Lower leg skin (tissue), 3 donors: ENCODE measurements at regions not wholly inside any gene's neighbourhood (a gene's known extent, or its start where the extent isn't known, plus 50 kb on each side); places are given as distances from the start of the nearest gene placed in this dataset.

Source experiments
- POLR2A ChIP-seq, 2 donors: fragments of 450-650 bp; IDR thresholded peaks; one replicate each; pipeline ENCODE4 v1.6.1; 2016 to 2017; ENCODE audit warnings: antibody characterized with exemption in 2 of 2, mild to moderate bottlenecking in 1 of 2, moderate library complexity in 1 of 2
- TF ChIP-seq, protein P1 (sequence below), 3 donors: fragments of 450-650 bp; IDR thresholded peaks; one replicate each; pipeline ENCODE4 v1.5.1; 2016; ENCODE audit warnings: antibody characterized with exemption in 3 of 3, mild to moderate bottlenecking in 3 of 3, moderate library complexity in 2 of 3

DNA sequence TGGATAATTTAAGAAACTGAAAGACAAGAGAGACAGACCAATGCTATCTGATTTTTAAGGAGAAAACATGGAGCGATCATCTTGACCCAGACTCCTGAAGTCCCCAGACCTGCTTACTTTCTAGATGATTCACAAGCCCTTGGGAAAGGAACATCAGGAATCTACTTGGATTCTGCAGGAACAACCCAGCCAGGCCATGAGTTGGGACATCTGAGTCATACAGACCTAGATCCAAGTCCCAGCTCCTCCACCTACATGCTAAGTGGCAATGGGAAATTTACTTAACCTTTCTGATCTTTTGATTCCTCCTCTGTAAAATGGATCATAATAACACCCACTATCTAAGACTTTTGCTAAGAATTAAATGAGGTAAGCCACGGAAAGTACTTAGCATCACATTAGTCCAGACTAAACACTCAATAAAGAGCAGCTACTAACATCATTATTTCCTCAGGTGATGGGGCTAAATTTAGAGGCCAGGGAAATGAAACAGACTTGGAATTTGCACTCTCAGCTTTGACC, 61.0 kb upstream of the MAFB start:
- TF ChIP-seq, protein P1, sequence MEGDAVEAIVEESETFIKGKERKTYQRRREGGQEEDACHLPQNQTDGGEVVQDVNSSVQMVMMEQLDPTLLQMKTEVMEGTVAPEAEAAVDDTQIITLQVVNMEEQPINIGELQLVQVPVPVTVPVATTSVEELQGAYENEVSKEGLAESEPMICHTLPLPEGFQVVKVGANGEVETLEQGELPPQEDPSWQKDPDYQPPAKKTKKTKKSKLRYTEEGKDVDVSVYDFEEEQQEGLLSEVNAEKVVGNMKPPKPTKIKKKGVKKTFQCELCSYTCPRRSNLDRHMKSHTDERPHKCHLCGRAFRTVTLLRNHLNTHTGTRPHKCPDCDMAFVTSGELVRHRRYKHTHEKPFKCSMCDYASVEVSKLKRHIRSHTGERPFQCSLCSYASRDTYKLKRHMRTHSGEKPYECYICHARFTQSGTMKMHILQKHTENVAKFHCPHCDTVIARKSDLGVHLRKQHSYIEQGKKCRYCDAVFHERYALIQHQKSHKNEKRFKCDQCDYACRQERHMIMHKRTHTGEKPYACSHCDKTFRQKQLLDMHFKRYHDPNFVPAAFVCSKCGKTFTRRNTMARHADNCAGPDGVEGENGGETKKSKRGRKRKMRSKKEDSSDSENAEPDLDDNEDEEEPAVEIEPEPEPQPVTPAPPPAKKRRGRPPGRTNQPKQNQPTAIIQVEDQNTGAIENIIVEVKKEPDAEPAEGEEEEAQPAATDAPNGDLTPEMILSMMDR (IDR thresholded peaks at IDR 0.05), result no peak
- no peak for TF ChIP-seq POLR2A (IDR thresholded peaks at IDR 0.05)
